HG02981 (cell line): ENCODE measurements at regions not wholly inside any gene's neighbourhood (a gene's known extent, or its start where the extent isn't known, plus 50 kb on each side); places are given as distances from the start of the nearest gene placed in this dataset.

ENCODE experiments used
- ATAC-seq: cut with Tn5 transposase; IDR thresholded peaks from one replicate; pipeline ENCODE4 v1.9.1; 2021; ENCODE audit warnings: mild to moderate bottlenecking, moderate library complexity; ENCODE audit not compliant: unreplicated experiment

- no peak for ATAC-seq
Observed at GRCh38 chr1:172973424-172973823, 77.3 kb downstream of the TNFSF18 start.

- ATAC-seq, result no peak
Observed at GRCh38 chr1:172976222-172977041, 74.3 kb downstream of the TNFSF18 start.

DNA sequence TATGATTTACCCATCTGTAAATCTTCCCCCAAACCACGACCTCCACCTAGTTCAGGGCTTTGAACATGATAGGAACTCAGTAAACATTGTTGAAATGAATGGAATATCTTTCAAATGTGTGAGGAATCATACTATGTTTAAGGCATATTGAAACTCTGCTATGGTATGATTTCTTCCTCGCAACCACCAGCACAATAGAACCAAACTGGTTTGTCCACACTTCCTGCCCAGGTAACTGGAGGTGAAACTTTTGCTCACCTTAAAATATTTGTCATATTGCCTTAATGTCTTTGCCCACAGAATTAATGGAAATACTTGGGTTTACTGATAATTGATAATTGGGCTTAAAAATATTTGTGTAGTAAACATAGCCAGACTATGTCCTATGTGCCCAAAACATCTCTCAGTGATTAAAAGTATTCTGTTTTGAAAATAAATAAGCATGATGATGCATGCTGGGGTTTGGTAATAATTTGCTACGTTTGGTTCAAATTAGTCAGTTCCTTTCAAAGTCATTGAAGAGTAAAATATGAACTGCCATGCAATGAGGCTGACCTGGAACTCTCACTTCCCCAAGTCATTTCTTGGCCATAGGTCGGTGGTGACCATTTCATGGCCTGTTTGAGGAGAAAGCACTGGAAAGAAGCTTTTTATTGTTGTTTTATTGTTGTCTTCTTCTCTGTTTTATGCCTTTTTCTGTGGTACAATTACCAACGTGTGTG is 73.3 kb downstream of the TNFSF18 start:
- ATAC-seq, result peak; percentile 84

DNA sequence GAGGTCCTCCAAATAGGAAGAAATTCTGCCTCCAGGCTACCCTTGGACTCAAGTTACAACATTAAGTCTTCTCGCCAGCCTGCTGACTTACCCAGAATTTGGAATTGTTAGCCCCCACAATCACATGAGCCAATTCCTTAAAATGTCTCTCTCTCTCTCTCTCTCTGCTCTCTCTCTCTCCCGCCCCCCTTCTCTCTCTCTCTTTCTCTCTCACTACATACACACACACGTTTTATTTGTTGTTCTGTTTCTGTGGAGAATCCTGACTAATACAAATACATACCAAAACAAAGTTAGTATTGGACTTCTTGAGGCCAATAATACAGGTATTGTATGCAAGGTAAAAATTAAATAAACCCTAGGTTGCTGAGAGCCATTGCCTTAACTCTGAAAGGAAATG is 72.1 kb downstream of the TNFSF18 start:
- ATAC-seq, result no peak

- no peak for ATAC-seq
Observed at GRCh38 chr1:172979828-172980227, 70.9 kb downstream of the TNFSF18 start.

GRCh38 chr1:172980456-172980855 is 70.3 kb downstream of the TNFSF18 start:
- ATAC-seq, result no peak

- ATAC-seq, result no peak
Observed at GRCh38 chr1:172980971-172981370, 69.8 kb downstream of the TNFSF18 start.
